ENCODE measurements at regions not wholly inside any gene's neighbourhood (a gene's known extent, or its start where the extent isn't known, plus 50 kb on each side); places are given as distances from the start of the nearest gene placed in this dataset.

GRCh38 chr12:46468160-46468559 is 95.6 kb upstream of the SLC38A2 start:
- TF ChIP-seq POLR2AphosphoS5 (IDR thresholded peaks at IDR 0.05; ENCODE audit: low read depth, low read length) (no peak), POLR2A (IDR thresholded peaks at IDR 0.05; ENCODE audit: low read depth, low read length) (no peak), SPI1 (IDR thresholded peaks at IDR 0.05; ENCODE audit: low read depth, low read length) (no peak), TAF1 (IDR thresholded peaks at IDR 0.05; ENCODE audit: low read depth, low read length) (no peak)

All from GM12891 (cell line).